Choroid plexus epithelial cell (primary cell): ENCODE measurements at regions not wholly inside any gene's neighbourhood (a gene's known extent, or its start where the extent isn't known, plus 50 kb on each side); places are given as distances from the start of the nearest gene placed in this dataset.

Experiments used
- DNase-seq: peaks from one replicate; pipeline ENCODE4 v3.0.0-alpha.2; 2010; ENCODE audit warnings: low read depth
- H3K4me3 ChIP-seq: 2 replicates; pipeline ENCODE4 v1.5.1; 2011; ENCODE audit warnings: low read depth, mild to moderate bottlenecking, control low read depth, low read length, moderate library complexity
- TF ChIP-seq, protein P1 (sequence below): conservative IDR thresholded peaks from 2 replicates; pipeline ENCODE4 v1.5.1; 2011; ENCODE audit warnings: low read depth, mild to moderate bottlenecking, control low read depth, inconsistent platforms, low read length, moderate library complexity

DNA sequence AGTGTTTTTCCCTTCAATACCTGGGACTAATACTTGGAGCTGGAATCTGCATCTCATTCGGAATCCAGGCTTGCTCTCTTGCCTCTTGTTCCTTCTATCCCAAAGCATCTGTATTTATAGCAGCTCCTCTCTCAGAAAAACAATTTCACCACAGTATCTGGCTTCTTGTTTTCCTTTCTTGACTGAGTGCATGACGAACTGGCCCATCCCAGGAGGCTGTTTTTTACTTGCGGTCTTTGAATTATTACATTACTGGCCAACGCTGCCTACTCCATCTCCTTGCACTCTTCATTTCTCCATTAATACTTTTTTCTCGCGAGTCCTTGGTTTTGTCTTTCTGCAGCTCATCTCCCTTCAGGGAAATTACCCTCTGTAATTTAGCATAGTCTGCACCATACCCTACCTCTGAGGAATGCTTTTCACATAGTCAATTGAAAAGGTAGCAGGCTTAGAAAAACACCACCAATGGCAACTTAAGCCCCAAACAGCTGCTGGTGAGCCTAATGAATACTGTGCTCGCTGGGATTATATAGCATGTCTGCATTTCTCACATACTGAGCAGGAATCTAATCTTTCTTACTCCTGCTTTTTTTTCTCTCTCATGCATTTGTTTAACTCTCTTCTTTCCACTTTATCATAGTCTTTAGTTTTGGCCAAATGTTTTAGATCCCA, 277.4 kb upstream of the SESN3 start:
- H3K4me3 ChIP-seq = no peak overlapping the region
- DNase-seq = no peak
- TF ChIP-seq, protein P1, sequence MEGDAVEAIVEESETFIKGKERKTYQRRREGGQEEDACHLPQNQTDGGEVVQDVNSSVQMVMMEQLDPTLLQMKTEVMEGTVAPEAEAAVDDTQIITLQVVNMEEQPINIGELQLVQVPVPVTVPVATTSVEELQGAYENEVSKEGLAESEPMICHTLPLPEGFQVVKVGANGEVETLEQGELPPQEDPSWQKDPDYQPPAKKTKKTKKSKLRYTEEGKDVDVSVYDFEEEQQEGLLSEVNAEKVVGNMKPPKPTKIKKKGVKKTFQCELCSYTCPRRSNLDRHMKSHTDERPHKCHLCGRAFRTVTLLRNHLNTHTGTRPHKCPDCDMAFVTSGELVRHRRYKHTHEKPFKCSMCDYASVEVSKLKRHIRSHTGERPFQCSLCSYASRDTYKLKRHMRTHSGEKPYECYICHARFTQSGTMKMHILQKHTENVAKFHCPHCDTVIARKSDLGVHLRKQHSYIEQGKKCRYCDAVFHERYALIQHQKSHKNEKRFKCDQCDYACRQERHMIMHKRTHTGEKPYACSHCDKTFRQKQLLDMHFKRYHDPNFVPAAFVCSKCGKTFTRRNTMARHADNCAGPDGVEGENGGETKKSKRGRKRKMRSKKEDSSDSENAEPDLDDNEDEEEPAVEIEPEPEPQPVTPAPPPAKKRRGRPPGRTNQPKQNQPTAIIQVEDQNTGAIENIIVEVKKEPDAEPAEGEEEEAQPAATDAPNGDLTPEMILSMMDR = no peak

DNA sequence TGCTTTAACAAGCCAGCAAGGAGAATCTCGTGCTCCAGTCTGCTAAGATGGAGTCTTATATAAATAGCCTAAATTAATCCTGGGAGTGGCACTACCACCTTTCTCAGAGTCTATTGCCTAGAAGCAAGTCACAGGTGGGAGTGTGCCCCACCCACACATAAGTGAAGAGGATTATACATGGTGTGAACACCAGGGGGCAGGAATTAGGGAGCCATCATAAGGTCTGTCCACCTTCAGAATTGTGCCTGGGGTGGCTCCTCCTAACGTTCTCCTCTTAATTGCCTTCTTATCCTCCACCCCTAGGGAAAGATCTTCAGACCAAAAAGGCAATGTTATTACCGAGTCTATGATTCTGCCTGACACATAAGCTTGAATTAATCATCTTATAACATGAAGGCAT, 276.8 kb upstream of the SESN3 start:
- TF ChIP-seq, protein P1 = no peak
- DNase-seq = no peak
- H3K4me3 ChIP-seq = no peak overlapping the region

DNA sequence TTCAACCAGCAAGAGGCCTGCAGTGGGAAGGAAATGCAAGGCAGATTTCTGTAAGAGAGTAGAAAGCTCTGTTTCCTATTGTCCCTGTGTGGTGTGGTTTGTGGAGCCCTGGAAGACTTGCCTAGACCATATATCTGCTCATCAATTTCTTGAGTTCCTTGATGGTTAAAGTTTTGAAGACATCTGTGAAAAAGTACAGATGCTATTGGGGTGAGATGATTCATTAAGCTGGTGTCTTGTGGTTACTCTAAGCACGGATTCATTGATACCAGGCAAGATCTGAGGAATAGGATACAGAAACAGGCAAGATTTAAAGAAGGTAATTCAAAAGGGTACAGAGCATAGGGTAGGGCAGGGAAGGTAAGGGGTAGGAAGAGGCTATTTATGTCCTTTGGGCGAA, 275.8 kb upstream of the SESN3 start:
- TF ChIP-seq, protein P1 = no peak
- H3K4me3 ChIP-seq = no peak overlapping the region
- no peak for DNase-seq

DNA sequence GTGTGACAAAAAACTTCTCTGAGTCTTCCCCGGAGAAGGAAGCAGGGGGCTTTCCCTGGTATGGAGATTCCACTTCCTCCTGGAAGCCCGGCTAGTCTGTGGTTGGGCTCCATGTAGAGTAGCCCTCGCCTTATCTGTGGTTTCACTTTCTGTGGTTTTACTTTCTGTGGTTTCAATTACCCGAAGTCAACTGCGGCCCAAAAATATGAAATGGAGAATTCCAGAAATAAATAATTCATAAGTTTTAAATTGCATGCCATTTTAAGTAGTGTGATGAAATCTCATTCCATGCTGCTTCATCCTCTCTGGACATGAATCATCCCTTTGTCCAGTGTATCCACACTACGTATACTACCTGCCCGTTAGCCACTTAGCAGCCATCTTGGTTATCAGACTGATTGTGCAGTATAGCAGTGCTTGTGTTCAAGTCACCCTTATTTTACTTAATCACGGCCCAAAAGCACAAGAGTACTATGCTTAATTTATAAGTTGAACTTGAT, 275.0 kb upstream of the SESN3 start:
- no peak overlapping the region for H3K4me3 ChIP-seq
- TF ChIP-seq, protein P1 = no peak
- peak; percentile 85 for DNase-seq

DNA sequence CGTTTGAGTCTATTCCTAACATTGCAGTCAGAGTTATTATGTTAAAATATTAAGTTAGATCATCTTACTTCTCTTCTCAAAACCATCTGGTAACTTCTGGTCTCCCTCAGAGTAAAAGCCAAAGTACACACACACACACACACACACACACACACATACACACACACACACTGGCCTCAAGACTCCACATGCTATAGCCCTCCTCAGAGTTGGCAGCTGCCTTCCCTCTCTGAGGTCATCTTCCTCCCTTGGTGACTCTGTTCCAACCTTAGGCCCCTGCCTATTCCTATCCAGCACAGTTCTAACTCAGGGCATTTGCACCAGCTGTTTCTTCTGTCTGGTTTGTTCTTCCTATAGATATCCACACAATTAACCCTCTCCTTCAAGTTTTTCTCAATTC, 272.0 kb upstream of the SESN3 start:
- H3K4me3 ChIP-seq = no peak overlapping the region
- peak; percentile 41 for DNase-seq
- TF ChIP-seq, protein P1 = no peak

DNA sequence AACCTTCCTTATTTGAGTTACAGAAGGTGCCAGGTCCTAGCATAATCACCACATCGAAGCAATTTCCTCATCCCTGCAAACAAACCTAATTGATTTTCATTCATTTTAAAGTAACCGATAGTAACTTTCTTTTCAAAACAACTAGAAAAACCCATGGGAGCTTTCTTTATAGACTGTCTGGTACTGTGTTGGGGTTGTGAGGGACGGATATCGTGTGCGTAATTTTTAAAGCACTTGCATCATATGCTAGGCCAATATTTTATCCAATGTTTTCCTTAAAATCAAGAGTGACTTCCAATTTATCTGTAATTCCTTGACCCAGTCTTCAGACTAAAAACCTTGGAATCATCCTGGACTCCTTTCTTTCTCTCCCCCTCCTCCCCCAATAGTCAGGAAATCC, 271.5 kb upstream of the SESN3 start:
- no peak for DNase-seq
- TF ChIP-seq, protein P1 = no peak
- no peak overlapping the region for H3K4me3 ChIP-seq

DNA sequence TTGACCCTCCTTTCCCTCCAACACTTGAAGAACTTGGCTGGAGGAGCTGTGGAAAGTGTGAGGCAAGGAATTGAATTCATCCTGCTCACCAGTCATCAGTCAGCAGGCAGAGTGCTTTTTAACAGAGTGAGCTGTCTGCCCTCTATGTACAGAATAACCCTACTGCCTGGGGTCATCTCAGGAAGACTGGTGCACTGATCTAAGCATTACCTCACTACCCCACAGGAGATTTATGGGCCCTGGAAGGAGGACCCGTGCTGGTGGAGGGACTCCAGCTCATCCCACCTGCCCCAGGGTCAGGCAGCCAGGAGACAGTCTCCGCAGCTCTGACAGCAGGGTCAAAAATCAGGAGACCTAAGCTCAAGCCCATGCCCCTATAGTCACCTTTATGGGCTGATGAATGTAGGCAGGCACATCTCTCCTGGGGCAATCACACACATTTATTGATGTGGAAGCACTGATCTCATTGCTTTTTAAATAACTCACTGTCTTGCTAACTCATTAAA, 270.8 kb upstream of the SESN3 start:
- DNase-seq = no peak
- TF ChIP-seq, protein P1 = no peak
- H3K4me3 ChIP-seq = no peak overlapping the region
